Panc1 (cell line): ENCODE measurements at regions not wholly inside any gene's neighbourhood (a gene's known extent, or its start where the extent isn't known, plus 50 kb on each side); places are given as distances from the start of the nearest gene placed in this dataset.
A peak's percentile ranks its signal among the peaks of the same experiment; 100 is the strongest.

ENCODE experiments used
- ATAC-seq: fragments of 200-7000 bp; cut with Tn5 transposase; 2 replicates; pipeline ENCODE4 v1.9.1; 2020; ENCODE audit warnings: mild to moderate bottlenecking, moderate library complexity
- BruUV-seq: library from RNA; stranded (reverse); fragments of 400-500 nt; replicated peaks from 2 replicates; lab custom pipeline; 2021; lab: Mats Ljungman, UMichigan
- CTCF ChIA-PET: fragments of 300-600 bp; sonication (Branson Sonifier 250); formaldehyde crosslinking; loops from one replicate; lab custom pipeline; 2022; ENCODE audit warnings: antibody characterized with exemption; lab: Charles Lee
- POLR2A ChIA-PET: fragments of 300-600 bp; sonication (Branson Sonifier 250); formaldehyde crosslinking; loops from one replicate; lab custom pipeline; 2022; ENCODE audit warnings: antibody characterized with exemption; lab: Charles Lee
- DNase-seq: peaks from one replicate; pipeline ENCODE4 v3.0.0-alpha.2; 2010; ENCODE audit warnings: low read depth, low spot score
- H3K27ac ChIP-seq: 2 replicates; pipeline ENCODE4 v1.5.1; 2011; ENCODE audit warnings: mild to moderate bottlenecking, low read length, inconsistent platforms
- H3K27me3 ChIP-seq: fragments of 200-500 bp; sonication (Bioruptor generic); 2 replicates; pipeline ENCODE4 v1.6.0; 2014; ENCODE audit warnings: low read length, inconsistent platforms; ENCODE audit not compliant: control insufficient read depth, insufficient read depth
- H3K36me3 ChIP-seq: fragments of 200-500 bp; sonication (Bioruptor generic); 2 replicates; pipeline ENCODE4 v1.5.1; 2014; ENCODE audit warnings: inconsistent platforms, mild to moderate bottlenecking, low read length, moderate library complexity; ENCODE audit not compliant: control insufficient read depth, insufficient read depth
- H3K4me1 ChIP-seq: 2 replicates; pipeline ENCODE4 v1.5.1; 2011; ENCODE audit warnings: inconsistent platforms, mild to moderate bottlenecking, low read length, moderate library complexity; ENCODE audit not compliant: control insufficient read depth, insufficient read depth
- H3K4me3 ChIP-seq, 2 experiments: 2 replicates each; pipeline ENCODE4 v1.5.1; 2011 to 2012; ENCODE audit warnings: low read depth in 2 of 2, low read length in 2 of 2, mild to moderate bottlenecking in 2 of 2, inconsistent platforms in 1 of 2, moderate library complexity in 1 of 2
- H3K9me3 ChIP-seq: fragments of 200-500 bp; sonication (Bioruptor generic); 2 replicates; pipeline ENCODE4 v1.5.1; 2014; ENCODE audit warnings: low read depth, mild to moderate bottlenecking, inconsistent platforms, low read length, moderate library complexity; ENCODE audit not compliant: control insufficient read depth, insufficient read depth
- POLR2AphosphoS5 ChIP-seq: IDR thresholded peaks from 2 replicates; pipeline ENCODE4 v1.6.1; 2012; ENCODE audit warnings: mild to moderate bottlenecking, low read depth, low read length, moderate library complexity
- SIN3A ChIP-seq: IDR thresholded peaks from 2 replicates; pipeline ENCODE4 v1.6.1; 2012; ENCODE audit warnings: low read depth, mild to moderate bottlenecking, low read length, moderate library complexity, borderline replicate concordance; ENCODE audit not compliant: insufficient read depth
- TCF7L2 ChIP-seq: IDR thresholded peaks from 2 replicates; pipeline ENCODE4 v1.6.1; 2011; ENCODE audit warnings: mild to moderate bottlenecking, low read depth, low read length, inconsistent platforms
- in situ Hi-C: cut with HindIII; loops from 2 replicates; pipeline ENCODE4 v1.10.0; 2016; ENCODE audit warnings: low sequenced_read_pairs, low pct_unique_long_range_greater_than_20kb
- intact Hi-C: fragments of 100-400 bp; cut with micrococcal nuclease; formaldehyde crosslinking; loops from one replicate; pipeline ENCODE4 v1.10.0; 2022; ENCODE audit not compliant: unreplicated experiment
- TF ChIP-seq, protein P1 (sequence below): fragments of 450-650 bp; IDR thresholded peaks from 2 replicates; pipeline ENCODE4 v1.5.1; 2017; ENCODE audit warnings: mild to moderate bottlenecking
- TF ChIP-seq, protein P2 (sequence below), 2 experiments: IDR thresholded peaks; 2 replicates each; pipeline ENCODE4 v1.6.1; 2011 to 2012; ENCODE audit warnings: low read depth in 2 of 2, control low read depth in 1 of 2, low read length in 1 of 2, mild to moderate bottlenecking in 1 of 2, moderate library complexity in 1 of 2; ENCODE audit not compliant: insufficient read depth in 1 of 2

DNA sequence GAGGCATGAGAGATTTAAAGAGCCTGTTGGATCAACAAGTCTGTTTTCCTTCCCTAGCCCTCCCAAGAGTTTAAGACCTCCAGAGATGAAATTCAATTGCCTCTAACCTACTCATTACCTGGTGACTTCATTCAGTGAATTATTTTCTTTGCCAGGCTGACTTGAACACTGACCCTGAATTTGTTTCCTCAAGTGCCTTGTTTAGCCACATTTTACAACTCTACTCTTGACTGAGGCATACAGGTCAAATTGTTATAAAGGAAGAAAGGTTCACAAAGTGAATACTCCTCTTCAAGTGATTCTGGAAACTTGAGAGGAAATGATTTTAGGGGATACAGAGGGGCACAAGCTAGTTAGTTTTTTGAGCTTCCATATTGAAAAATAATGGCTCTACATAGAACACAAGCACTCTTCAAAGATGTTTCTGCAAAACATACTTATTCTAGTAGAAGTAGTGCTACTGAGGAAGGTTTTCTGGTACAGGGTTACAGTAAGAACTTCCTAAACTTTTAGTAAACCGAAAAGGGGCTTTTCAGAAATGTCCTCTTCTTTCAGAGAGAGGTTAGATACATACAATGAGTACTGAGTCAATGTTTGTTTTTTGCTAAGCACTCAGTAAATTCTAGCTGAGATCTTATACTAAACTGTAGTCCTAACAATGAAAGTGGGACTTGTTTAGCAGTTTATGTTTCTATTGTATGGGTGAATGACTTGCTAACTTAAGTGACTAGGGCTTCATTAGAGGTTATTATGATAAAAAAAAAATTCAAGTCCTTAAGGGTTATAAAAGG, 137.4 kb upstream of the SATB1 start:
- Histone ChIP-seq H3K27me3 (no peaks in the 10 kb centered on the region), H3K4me3 (no peak overlapping the region), H3K4me1 (no peaks in the 10 kb centered on the region), H3K36me3 (no peaks in the 10 kb centered on the region), H3K9me3 (no peaks in the 10 kb centered on the region), H3K27ac (no peak overlapping the region)
- ATAC-seq: no peak
- in situ Hi-C loops (no loop called here), intact Hi-C loops (no loop called here)
- BruUV-seq: no TSS peak
- TF ChIP-seq SIN3A: no peak
- ChIA-PET POLR2A (no interaction called here), CTCF (no interaction called here)
- no peak for DNase-seq

DNA sequence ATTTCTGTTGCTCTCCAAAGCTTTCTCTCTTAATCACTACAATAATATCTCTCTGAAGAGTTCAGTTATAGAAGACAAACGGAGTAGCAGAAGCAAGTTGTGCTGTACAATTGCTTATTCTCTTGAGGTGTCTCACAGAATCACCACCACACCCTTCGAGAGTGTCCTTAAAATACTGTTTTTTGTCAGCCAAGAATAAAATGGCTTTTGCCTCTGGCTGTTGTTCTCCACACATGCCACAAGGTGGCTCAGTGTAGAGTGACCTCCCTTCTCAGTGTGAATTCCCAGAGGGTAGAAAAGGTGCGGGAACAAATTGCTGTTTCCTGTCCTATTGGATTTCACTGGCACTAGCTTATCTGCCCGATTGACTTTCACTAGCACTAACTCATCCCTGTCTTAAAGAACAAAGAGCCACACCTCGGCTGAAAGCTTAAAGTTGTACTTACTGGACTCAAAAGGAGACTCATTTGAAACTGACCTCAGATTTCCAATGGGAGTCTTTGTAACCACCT, 134.2 kb upstream of the SATB1 start:
- POLR2A ChIA-PET: no interaction called here
- TF ChIP-seq, protein P1, sequence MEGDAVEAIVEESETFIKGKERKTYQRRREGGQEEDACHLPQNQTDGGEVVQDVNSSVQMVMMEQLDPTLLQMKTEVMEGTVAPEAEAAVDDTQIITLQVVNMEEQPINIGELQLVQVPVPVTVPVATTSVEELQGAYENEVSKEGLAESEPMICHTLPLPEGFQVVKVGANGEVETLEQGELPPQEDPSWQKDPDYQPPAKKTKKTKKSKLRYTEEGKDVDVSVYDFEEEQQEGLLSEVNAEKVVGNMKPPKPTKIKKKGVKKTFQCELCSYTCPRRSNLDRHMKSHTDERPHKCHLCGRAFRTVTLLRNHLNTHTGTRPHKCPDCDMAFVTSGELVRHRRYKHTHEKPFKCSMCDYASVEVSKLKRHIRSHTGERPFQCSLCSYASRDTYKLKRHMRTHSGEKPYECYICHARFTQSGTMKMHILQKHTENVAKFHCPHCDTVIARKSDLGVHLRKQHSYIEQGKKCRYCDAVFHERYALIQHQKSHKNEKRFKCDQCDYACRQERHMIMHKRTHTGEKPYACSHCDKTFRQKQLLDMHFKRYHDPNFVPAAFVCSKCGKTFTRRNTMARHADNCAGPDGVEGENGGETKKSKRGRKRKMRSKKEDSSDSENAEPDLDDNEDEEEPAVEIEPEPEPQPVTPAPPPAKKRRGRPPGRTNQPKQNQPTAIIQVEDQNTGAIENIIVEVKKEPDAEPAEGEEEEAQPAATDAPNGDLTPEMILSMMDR: peak; percentile 51
- no peak for TF ChIP-seq SIN3A
- in situ Hi-C loops (no loop called here), intact Hi-C loops (no loop called here)
- no peaks in the 10 kb centered on the region for H3K36me3 ChIP-seq
- DNase-seq (peak; percentile 8), ATAC-seq (no peak)
- H3K27ac ChIP-seq: no peak overlapping the region
- no TSS peak for BruUV-seq
- no peaks in the 10 kb centered on the region for H3K4me1 ChIP-seq
- no peak overlapping the region for H3K4me3 ChIP-seq
- CTCF ChIA-PET: no interaction called here
- no peaks in the 10 kb centered on the region for H3K27me3 ChIP-seq
- no peaks in the 10 kb centered on the region for H3K9me3 ChIP-seq

DNA sequence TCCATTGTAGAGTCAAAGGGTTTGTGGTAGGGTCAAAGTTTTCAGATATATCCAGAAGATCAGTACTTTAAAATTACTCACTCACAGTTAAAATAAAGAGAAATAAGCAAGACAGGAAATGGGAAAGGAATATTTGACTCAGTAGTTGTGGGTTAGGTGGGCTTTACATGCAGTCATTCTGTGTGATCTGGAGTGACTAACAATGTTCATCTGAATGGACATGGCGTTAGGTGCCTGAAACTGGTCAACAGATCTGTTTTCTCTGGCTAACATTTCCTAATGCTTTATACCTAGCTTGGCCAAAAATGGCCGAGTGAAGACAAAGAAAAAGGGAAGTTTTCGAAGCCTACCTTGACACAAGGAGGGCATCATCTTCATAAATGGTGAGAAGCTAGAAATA, 133.4 kb upstream of the SATB1 start:
- Histone ChIP-seq H3K4me1 (no peaks in the 10 kb centered on the region), H3K9me3 (no peaks in the 10 kb centered on the region), H3K36me3 (no peaks in the 10 kb centered on the region), H3K4me3 (no peak overlapping the region), H3K27me3 (no peaks in the 10 kb centered on the region), H3K27ac (no peak overlapping the region)
- POLR2A ChIA-PET: no interaction called here
- in situ Hi-C loops: no loop called here
- CTCF ChIA-PET: no interaction called here
- no TSS peak for BruUV-seq
- DNase-seq (no peak), ATAC-seq (no peak)
- TF ChIP-seq TCF7L2: no peak
- TF ChIP-seq, protein P2, sequence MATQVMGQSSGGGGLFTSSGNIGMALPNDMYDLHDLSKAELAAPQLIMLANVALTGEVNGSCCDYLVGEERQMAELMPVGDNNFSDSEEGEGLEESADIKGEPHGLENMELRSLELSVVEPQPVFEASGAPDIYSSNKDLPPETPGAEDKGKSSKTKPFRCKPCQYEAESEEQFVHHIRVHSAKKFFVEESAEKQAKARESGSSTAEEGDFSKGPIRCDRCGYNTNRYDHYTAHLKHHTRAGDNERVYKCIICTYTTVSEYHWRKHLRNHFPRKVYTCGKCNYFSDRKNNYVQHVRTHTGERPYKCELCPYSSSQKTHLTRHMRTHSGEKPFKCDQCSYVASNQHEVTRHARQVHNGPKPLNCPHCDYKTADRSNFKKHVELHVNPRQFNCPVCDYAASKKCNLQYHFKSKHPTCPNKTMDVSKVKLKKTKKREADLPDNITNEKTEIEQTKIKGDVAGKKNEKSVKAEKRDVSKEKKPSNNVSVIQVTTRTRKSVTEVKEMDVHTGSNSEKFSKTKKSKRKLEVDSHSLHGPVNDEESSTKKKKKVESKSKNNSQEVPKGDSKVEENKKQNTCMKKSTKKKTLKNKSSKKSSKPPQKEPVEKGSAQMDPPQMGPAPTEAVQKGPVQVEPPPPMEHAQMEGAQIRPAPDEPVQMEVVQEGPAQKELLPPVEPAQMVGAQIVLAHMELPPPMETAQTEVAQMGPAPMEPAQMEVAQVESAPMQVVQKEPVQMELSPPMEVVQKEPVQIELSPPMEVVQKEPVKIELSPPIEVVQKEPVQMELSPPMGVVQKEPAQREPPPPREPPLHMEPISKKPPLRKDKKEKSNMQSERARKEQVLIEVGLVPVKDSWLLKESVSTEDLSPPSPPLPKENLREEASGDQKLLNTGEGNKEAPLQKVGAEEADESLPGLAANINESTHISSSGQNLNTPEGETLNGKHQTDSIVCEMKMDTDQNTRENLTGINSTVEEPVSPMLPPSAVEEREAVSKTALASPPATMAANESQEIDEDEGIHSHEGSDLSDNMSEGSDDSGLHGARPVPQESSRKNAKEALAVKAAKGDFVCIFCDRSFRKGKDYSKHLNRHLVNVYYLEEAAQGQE (IDR thresholded peaks at IDR 0.05; ENCODE audit: insufficient read depth in 1 of 2, low read depth in 2 of 2, low read length in 1 of 2): no peak
- TF ChIP-seq, protein P1: no peak
- TF ChIP-seq POLR2AphosphoS5: no peak
- TF ChIP-seq SIN3A: no peak
- intact Hi-C loops: no loop called here
